Ureter (tissue), 1 donor: ENCODE measurements at regions not wholly inside any gene's neighbourhood (a gene's known extent, or its start where the extent isn't known, plus 50 kb on each side); places are given as distances from the start of the nearest gene placed in this dataset.

Source experiments
- DNase-seq: peaks from one replicate; pipeline ENCODE4 v3.0.0-alpha.2; 2020; ENCODE audit warnings: low spot score
- donor health status: DM: yes; HTN: yes; CAD: no.

DNA sequence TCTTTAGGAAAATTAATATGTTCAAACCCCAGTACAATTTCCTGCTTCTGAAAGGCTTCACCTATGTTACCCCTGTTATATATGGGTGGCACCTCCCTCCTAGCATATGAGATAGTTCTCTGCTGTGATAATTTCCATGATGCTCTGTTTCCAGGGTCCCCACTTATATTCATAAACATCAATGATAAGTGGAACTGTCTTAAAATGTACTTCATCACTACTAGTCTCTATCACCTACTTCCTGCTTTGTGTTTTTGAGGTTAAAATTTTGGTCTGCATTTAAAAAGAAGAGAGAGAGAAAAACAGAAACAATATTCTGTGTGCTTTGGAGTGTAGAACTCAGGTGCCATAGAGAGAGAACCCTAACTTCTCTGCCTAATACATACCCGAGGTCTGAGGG, 234.7 kb downstream of the HTR1A start:
- DNase-seq, result no peak

DNA sequence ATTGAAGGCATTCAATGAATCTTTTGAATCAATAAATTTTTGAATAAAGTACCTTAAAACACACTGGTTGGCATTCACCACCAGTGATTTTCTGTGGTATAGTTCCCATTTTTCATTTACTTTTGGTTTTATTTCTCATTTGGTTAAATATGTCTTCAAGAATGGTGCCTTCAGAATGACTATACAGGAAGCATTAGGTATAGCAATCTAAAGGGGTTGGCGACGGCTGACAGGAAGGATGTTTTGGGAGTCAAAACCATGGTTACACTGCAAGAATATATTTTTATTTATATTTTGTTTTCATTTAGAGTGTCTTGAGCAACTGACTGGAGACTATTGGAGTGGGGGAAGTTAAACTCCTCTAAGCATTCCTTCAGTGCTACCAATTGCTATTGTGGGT, 235.7 kb downstream of the HTR1A start:
- DNase-seq, result no peak

DNA sequence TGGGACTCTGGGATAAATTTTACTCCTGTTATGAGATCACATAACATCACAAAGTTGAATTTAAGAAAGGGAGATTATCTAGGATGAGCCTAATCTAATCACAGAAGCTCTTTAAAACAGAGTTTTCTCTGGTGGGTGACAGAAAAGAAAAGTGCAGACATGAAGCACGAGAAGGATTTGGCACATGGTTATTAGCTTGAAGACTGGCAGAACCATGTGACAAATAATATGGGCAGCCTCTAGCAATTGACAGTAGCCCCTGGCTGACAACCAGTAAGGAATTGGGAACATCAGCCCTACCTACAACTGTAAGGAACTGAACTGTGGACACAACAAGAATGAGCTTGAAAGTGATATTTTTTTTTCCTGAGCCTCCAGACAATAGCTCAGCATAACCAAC, 243.1 kb downstream of the HTR1A start:
- no peak for DNase-seq

DNA sequence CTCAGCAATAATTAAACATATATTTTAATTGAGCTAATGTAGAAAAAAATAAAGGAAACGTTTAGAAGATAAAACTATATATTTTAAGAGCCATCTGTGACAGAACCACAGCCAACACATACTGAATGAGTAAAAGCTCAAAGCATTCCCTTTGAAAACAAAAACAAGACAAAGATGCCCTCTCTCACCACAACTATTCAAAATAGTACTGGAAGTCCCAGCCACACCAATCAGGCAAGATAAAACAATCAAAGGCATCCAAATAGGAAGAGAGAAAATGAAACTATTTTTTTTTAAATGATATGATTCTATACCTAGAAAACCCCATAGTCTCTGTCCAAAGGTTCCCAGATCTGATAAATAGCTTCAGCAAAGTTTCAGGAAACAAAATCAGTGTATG, 262.0 kb downstream of the HTR1A start:
- DNase-seq, result no peak

DNA sequence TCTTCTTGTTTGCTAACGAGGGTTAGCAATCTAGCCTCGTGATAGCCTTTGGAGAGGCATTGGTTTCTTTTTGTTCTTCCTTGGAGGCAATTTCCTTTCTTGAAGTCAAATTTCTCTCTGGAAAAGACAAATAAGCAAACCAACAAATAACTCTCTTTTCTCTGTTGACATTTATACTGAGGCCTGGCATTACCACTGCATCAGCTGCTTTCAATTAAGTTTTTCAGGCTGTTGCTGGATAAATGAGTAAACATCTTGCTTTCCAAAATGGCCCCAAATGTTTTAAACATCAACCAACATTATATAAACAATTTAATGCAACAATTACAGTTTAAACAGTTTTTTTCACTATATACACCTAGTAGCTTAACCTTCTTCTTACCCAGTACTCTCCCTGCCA, 264.4 kb downstream of the HTR1A start:
- no peak for DNase-seq

DNA sequence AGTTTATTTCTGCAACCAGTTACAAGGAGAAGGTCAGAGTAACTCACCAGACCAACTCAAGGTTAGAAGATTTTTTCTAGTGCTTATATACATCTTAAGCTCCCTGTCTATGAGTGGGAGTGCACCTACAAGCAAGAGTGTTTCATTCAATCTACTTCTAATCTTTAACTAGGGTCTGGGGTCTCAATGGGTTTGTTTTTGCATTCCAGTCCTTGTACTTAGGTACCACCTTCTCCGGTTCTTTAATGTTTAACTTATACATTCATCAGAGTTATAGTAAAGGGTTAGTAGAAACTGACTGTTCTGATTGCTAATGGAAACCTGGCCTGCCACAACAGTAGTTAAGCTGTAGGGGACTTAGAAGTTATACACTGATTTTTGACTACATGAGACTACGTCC, 271.7 kb downstream of the HTR1A start:
- DNase-seq, result no peak

DNA sequence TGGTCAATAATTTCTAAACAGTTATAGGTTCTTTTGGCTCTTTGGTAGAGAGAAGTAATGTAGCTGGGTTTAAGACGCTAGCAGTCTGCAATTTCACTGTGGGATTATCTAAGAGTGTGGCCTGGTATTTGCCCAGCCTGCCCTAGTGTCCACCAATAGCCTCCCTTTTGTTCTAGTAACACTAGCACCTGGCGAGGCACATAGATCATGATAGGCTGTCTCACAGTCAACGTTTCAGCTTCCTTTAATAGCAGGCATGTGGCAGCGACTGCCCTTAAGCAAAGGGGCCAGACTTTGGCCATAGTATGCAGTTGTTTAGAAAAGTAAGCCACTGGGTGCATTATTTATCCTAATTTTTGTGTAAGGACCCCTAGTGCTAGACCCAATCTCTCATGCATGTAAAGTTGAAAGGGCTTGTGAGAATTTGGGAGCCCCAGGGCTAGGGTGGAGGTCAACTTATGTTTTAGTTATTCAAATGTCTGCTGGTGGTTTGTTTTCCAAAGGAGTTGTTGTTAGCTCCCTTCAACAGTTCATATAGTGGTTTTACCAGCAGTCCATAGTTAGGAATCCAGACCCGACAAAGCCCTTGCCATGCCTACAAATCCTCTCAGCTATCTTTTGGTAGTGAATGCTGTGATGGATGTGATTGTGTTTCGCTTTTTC, 274.3 kb downstream of the HTR1A start:
- no peak for DNase-seq

DNA sequence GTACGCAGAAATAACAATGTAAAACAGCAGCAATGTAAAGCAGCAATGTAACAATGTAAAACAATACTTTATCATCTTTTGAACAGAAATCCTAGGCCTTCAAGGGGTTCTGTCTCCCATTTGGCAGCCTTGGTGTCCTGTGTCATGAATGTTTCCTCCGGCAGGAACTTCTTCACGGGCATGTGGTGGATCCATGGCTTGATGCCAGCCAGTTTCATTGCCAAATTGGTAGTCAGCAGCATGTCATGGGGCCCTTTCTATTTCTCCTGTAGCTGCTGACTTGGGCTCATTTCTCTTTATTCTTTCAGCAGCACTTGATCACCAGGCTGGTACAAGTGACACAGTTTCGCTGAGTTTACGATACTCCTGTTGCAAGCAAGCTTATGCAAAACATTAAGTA, 275.3 kb downstream of the HTR1A start:
- DNase-seq, result no peak

DNA sequence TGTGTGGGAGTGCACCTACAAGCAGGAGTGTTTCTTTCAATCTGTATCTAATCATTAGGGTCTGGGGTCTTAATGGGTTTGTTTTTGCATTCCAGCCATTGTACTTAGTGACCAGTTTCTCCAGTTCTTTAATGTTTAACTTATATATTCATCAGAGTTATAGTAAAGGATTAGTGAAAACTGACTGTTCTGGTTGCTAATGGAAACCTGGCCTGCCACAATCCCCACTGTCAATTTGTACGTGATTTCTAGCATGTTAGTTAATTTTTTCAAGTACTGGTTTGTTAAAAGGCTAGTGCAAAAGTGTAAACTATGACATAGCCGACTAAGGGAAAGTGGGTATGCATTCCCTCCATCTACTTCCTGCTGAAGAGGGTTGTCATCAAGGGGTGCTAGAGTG, 276.1 kb downstream of the HTR1A start:
- DNase-seq, result no peak

DNA sequence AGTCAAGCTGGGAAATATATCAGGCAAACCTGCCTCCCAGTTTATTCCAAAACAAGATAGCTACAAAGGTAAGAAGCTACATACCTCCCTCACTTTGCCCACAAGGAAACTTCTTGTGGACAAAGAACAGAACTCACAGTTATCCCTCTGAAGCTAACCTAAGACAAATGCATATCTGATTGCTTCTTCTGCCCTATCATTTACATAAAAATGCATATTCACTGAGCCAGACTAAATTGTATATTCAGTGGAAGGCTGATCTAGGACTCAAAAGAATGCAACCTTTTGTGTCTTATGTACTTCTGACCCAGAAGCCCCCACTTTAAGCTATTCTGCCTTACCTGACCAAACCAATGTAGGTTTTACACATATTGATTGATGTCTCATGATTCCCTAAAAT, 276.8 kb downstream of the HTR1A start:
- DNase-seq, result no peak

DNA sequence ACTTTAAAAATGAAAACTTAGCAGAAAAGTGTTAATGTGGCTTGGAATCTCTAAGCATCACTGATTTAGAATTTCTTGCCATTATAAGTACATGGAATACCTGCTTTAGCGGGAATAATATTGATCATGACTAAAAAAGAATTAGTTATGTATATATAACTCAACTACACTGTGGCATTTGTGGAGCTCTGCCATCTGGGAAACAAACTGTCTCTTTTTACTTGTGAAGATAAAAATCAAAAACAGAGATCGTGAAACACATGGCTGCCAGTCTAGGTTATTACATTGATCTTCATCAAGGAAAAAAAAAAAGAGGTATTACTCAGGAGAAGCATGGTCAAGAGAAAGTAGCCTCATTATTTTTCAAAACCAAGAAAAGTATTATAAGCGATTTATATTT, 287.4 kb downstream of the HTR1A start:
- no peak for DNase-seq

DNA sequence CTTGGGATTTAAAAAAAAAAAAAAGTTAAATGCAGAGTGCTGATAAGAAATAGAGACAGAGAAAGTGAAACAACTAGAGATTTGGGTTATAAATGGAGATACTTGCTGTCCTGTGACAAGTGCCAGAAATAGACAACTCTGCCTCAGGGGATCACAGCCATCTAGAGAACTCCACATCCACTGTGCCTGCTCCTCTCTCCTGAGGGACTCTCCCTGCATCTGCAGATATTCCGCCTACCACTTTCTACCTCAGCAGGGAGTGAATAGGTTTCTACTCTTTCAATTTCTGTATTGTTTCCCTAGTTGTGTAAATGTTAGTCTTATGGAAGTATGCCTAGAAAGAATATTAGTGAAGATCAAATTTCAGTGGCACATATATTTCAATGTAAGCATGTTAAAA, 307.2 kb downstream of the HTR1A start:
- no peak for DNase-seq

DNA sequence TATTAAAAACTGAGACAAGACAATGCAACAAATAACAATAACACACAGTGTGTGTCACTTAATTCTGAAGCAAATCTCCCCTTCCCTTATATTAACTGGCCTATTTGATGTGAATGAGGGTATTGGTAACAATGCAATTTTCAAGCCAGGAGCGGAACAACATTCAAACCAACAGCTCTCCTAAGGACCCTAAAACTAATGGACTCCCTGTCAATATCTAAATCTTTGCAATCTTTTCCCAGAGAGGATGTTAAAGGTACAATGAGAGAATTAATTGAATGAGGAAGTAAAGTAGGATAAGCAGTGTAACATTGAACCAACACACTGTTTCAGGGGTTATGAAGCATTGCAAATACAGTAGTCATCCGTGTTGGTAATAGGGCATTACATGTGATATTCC, 311.7 kb downstream of the HTR1A start:
- no peak for DNase-seq

DNA sequence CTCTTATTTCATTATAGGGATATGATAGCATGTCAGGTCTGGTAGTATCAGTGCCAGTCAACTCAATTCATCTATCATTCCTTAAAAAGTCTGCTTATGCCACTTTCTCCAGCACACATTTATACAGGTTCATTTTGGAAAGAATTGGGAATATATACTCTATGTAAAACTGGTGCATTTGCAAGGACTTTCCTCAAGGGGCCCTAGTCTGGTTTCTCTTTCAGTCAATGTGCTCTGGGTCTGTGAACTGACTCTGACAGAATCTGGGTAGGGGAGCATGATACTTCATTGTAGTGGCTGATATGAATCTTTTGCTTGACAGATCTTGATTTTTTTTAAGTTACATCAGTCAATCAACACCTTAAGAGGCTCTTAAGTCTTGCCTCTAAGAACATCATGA, 313.9 kb downstream of the HTR1A start:
- DNase-seq, result no peak

DNA sequence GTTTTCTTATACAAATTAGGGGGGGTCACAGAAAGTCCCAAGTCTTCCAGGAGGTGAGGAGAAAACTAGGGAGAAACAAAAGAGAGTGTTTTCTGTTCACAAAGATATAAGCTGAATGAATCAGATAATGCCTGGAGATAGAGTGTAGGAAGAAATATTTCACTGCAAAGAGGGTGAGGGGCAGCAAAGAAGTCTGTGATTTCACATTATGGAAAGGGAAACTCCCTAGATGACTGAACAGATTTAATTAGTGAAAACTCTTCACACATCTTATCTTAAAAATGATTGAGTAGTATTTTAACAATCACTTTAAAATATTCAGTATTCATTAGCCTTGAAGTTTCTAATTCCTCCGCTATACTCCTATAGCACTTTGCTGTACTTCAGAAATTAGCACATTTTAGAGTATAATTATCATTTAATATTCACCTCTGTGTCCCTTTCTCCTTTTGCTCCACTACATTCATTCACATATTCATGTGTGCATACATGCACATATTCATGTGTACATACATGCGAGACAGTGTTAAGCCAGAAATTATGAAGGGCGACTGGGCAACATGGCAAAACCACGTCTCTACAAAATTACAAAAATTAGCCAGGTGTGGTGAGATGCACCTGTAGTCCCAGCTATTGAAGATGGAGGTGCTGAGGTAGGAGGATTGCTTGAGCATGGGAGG, 332.2 kb downstream of the HTR1A start:
- no peak for DNase-seq

DNA sequence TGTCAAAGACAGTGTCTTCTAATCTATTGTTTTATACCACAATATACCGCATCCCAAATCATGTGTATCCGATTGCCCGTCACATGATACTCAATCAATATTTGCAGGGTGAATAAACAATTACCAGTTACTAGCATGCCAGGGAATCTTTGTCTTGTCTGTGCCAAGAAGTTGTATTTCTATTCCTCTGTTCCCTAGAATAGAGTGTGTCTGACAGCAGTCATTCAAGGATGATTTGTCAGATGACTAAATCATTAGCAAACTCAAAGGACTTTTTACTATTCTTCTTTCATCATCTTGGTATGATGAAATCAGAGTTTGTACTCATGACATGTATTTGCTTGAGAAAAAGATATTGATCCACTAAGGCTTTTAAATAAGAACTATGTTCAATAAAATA, 348.8 kb downstream of the HTR1A start:
- DNase-seq, result no peak

DNA sequence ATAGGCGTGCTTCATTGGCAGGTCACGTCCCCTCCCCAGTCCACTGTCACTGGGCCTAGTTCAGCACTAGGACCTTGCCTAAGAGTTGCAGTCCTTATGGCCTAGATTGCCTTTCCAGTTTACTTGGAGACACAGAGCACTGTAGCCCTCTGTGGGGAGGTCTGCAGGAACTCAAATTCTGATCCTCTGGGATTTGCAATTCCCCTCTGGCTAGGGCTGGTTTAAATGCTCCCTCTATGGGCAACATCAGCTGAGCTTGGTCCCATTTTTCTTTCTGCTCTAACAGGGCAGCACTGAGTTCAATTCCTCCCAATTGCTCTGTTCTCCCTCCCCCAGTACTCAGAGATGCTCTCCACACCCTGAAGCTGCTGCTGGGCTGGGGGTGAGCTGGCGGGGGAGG, 358.2 kb downstream of the HTR1A start:
- DNase-seq, result no peak

DNA sequence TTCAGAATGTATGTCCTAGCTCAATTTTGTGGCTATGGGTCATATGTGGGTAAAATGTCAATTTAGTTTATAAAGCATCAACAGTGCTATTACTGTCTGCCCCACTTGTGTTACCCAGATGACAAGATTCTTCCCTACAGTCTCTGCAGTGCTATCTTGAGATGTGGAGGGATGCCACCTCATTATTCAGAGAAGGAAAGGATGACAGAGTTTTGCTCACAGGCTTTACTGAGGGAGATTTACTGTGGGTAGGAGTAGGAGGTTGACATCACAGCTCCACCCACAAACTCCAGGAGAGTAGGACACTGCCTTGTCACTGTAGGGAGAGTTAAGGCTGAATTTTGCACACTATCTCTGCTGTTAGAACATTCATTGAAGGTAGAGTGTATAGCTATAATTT, 359.3 kb downstream of the HTR1A start:
- DNase-seq, result no peak

DNA sequence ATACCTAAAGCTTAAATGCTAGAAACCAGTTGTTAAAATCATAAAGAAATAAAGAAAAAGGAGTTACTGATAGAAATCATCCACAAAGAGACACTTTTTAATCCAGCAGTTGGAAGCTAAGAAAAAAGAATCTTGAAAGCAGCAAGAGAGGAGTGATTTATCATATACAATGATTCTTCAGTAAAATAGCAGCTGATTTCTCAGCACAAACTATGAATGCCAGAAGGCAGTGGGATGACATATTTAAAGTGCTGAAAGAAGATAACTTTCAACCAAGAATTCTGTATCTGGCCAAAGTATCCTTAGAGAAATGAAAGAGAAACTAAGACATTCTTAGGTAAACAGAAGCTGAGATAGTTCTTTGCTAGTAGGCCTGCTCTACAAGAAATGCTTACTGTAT, 366.0 kb downstream of the HTR1A start:
- no peak for DNase-seq

DNA sequence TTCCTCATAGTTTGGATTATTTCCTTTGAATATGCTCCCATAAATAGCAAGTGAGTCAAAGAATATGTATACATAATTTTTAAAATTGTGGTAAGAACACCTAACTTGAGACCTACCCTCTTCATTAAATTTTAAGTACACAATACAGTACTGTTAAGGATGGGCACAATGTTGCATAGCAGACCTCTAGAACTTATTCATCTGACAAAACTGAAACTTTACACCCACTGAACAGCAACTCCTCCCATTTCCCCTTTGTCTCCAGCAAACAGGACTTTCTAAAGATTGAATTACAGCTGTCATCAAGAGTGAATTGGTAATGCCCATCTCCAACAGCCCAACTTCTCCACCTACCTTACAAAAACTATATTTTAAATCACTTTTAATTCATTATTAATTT, 388.9 kb downstream of the HTR1A start:
- DNase-seq, result no peak

DNA sequence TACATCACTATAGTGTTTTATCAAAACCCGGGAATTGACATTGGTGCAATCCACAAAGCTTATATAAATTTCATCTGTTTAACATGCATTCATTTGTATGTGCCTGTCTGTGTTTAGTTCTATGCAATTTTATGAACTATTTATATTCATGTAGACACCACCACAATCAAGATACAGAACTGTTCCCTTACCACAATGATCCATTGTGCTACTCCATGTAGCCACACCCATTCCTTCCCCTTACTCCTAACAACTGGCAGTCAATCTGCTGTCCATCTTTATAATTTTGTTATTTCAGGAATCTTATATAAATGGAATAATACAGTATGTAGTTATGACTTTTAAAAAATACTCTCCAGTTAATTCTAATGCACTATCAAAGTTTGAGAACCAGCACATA, 389.5 kb downstream of the HTR1A start:
- no peak for DNase-seq

DNA sequence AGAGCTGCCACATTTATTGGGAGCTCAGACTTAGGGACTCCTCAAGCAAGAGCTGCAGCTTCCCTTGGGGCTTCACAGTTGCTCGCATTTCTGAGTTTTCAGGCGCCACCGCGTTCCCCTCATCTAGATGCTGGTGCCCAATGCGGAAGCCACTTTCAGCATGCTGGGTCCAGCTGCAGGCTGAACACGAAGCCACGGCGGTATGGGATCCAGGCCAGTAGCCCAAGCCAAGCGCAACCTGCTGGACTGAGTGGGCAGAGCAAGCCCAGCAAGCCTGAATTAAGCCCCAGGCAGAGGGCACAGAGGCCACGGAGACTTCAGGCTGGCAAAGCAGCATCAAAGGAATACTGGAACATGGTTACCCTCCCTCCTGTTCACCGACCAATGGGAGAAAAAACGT, 391.5 kb downstream of the HTR1A start:
- DNase-seq, result no peak

DNA sequence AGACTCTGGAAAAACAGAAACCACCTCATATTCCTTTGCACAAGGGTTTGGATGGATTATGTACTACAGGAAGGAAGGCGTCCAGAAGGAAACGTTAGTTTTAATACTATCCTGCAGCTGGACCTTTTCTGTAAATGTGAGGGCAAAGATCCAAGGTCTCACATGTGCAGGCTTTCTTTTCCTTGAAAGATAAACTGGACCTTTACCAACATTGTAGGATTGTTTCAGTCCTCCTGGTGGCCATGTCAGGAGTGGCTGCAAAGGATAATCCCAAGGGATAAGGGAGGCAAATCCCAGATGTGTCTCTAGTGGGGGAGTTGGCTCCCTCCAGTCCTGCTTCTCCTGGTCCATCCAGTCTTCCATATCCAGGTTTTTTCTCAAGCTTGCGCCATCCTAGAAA, 397.5 kb downstream of the HTR1A start:
- no peak for DNase-seq
